GM12864 (cell line): ENCODE measurements at regions not wholly inside any gene's neighbourhood (a gene's known extent, or its start where the extent isn't known, plus 50 kb on each side); places are given as distances from the start of the nearest gene placed in this dataset.

ENCODE experiments used
- DNase-seq: peaks from one replicate; pipeline ENCODE4 v3.0.0-alpha.2; 2011; ENCODE audit warnings: low read depth
- H3K4me3 ChIP-seq: 2 replicates; pipeline ENCODE4 v1.5.1; 2011; ENCODE audit warnings: mild to moderate bottlenecking, low read depth, low read length, control low read depth
- TF ChIP-seq, protein P1 (sequence below): IDR thresholded peaks from 2 replicates; pipeline ENCODE4 v1.5.1; 2011; ENCODE audit warnings: low read depth, mild to moderate bottlenecking, moderate library complexity, low read length, control low read depth, inconsistent platforms; ENCODE audit errors: missing control alignments

GRCh38 chr15:94970096-94970495 is 738.7 kb downstream of the MCTP2 start:
- TF ChIP-seq, protein P1, sequence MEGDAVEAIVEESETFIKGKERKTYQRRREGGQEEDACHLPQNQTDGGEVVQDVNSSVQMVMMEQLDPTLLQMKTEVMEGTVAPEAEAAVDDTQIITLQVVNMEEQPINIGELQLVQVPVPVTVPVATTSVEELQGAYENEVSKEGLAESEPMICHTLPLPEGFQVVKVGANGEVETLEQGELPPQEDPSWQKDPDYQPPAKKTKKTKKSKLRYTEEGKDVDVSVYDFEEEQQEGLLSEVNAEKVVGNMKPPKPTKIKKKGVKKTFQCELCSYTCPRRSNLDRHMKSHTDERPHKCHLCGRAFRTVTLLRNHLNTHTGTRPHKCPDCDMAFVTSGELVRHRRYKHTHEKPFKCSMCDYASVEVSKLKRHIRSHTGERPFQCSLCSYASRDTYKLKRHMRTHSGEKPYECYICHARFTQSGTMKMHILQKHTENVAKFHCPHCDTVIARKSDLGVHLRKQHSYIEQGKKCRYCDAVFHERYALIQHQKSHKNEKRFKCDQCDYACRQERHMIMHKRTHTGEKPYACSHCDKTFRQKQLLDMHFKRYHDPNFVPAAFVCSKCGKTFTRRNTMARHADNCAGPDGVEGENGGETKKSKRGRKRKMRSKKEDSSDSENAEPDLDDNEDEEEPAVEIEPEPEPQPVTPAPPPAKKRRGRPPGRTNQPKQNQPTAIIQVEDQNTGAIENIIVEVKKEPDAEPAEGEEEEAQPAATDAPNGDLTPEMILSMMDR: no peak
- no peak for DNase-seq
- H3K4me3 ChIP-seq: no peak overlapping the region

DNA sequence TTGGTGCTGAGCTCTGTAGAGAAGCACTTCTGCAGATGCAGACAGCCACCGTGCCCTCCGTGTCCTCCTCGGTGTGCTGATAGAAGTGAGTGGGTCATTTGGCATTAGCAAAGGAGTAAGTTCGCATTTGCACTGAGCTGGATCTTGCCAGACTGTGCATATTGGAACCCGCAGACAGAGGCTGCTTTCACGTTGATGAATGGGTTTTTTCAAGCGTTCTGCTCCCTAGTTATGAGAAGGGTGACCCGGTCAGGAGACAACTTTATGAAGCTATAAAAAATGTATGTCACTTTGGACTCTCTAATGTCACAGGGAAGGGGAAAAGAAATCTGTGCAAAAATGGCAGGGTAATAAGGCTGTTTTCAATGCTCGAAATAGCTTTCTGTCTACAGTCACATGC is 739.4 kb downstream of the MCTP2 start:
- H3K4me3 ChIP-seq: no peak overlapping the region
- no peak for DNase-seq
- TF ChIP-seq, protein P1: no peak

DNA sequence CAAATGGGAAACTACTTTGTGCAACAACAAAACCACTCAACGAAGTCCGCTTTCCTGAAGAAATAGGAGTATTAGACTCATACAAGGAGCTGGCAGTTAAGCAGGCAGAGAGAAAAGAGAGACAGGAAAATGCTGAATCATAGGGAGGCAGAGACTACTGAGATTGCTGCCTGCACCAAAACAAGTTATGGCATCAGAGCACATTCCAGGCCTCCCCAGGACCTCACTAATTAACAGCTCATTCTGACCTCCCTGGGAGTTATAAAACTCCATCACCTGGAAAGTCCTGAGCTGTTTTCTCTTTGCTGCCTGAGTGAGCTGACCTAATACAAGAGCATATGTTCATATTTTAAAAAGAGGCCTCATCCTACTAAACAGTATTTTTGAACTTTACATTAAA is 741.0 kb downstream of the MCTP2 start:
- TF ChIP-seq, protein P1: no peak
- DNase-seq: no peak
- no peak overlapping the region for H3K4me3 ChIP-seq

- H3K4me3 ChIP-seq: no peak overlapping the region
- no peak for DNase-seq
- TF ChIP-seq, protein P1: no peak
Observed at GRCh38 chr15:94987085-94987484, 755.7 kb downstream of the MCTP2 start.

- TF ChIP-seq, protein P1: no peak
- no peak overlapping the region for H3K4me3 ChIP-seq
- no peak for DNase-seq
Observed at GRCh38 chr15:94991718-94992117, 760.4 kb downstream of the MCTP2 start.

DNA sequence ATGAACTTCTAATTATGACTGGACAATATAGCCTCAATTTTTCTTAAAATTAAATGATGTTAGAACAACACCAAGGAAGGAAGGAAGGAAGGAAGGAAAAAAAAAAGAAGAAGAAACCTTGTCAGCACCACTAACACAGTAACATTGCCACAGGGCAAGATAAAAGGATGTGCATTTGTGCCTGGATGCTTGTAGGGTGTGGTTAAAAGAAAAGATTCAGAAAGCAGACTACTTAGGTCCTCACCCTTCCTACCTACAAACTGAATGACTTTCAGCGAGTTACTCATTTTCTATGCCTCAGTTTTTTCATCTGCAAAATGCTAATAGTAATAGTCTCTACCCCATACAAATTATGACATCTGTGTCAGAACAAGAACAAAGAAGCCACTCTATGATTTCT is 778.3 kb downstream of the MCTP2 start:
- no peak overlapping the region for H3K4me3 ChIP-seq
- TF ChIP-seq, protein P1: no peak
- no peak for DNase-seq

GRCh38 chr15:95013381-95013780 is 782.0 kb downstream of the MCTP2 start:
- H3K4me3 ChIP-seq: no peak overlapping the region
- TF ChIP-seq, protein P1: no peak
- DNase-seq: no peak
